ENCODE measurements at regions not wholly inside any gene's neighbourhood (a gene's known extent, or its start where the extent isn't known, plus 50 kb on each side); places are given as distances from the start of the nearest gene placed in this dataset.

DNA sequence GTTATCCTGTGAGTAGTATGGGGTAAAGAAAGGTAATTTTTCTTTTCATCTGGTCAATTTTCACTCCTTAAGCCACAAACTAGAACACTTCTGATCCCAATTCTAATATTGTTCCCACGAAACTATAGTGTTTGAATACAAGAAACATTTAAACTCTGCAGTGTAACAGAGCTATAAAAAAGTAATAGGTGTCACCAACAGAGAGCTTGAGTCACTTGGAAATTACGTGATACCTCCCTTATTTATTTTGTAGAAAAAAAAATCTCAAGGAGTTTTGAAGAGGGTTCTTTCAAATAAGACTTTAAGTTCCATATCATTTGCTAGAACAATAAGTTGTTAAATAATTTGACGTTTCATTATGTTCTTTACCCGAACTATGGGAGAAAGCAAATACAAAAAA lies 959.4 kb downstream of the JRKL start (continued):
- TF ChIP-seq ZNF407 (IDR thresholded peaks at IDR 0.05; ENCODE audit: low read depth): no peak
- no peak for TF ChIP-seq CCNT2 (IDR thresholded peaks at IDR 0.05; ENCODE audit: borderline replicate concordance, extremely low read depth, insufficient read length, low read depth, low read length)
- no peak for TF ChIP-seq SP1 (CRISPR knock-in tag; IDR thresholded peaks at IDR 0.05)

Measured in K562 (cell line).